Hepatocyte (in vitro differentiated cells): ENCODE measurements at regions not wholly inside any gene's neighbourhood (a gene's known extent, or its start where the extent isn't known, plus 50 kb on each side); places are given as distances from the start of the nearest gene placed in this dataset.

Experiments
- CTCF ChIP-seq: fragments of 200-600 bp; sonication (generic); IDR thresholded peaks from 2 replicates; pipeline ENCODE4 v1.5.1; 2016; ENCODE audit warnings: antibody characterized with exemption, mild to moderate bottlenecking; ENCODE audit not compliant: poor library complexity
- EZH2 ChIP-seq: fragments of 200-600 bp; sonication (generic); IDR thresholded peaks from 2 replicates; pipeline ENCODE4 v1.6.1; 2016; ENCODE audit warnings: antibody characterized with exemption, mild to moderate bottlenecking, borderline replicate concordance
- EZH2phosphoT487 ChIP-seq: fragments of 200-600 bp; sonication (generic); IDR thresholded peaks from one replicate; pipeline ENCODE4 v1.6.1; 2018; ENCODE audit warnings: antibody characterized with exemption, mild to moderate bottlenecking, low read depth, moderate library complexity; ENCODE audit not compliant: unreplicated experiment, severe bottlenecking

GRCh38 chr7:54637712-54638396, 95.7 kb downstream of the VSTM2A start:
- no peak for TF ChIP-seq CTCF
- TF ChIP-seq EZH2: no peak
- TF ChIP-seq EZH2phosphoT487: no peak
